OCI-LY1 (cell line): ENCODE measurements at regions not wholly inside any gene's neighbourhood (a gene's known extent, or its start where the extent isn't known, plus 50 kb on each side); places are given as distances from the start of the nearest gene placed in this dataset.

Source experiments
- CTCF ChIP-seq: fragments of 200-600 bp; sonication (generic), shearing (Covaris generic); IDR thresholded peaks from 2 replicates; pipeline ENCODE4 v1.5.1; 2017; ENCODE audit warnings: mild to moderate bottlenecking, antibody characterized with exemption, low read length, moderate library complexity, mixed read lengths
- EZH2 ChIP-seq: fragments of 200-600 bp; sonication (generic), shearing (Covaris generic); IDR thresholded peaks from 2 replicates; pipeline ENCODE4 v1.8.0; 2017; ENCODE audit warnings: borderline replicate concordance, mixed run types, mild to moderate bottlenecking, antibody characterized with exemption, low read length, moderate library complexity, mixed read lengths

- TF ChIP-seq EZH2 (no peak), CTCF (no peak)
These were observed 234.2 kb upstream of the IRX2 start for GRCh38 chr5:2985718-2986117.
